OCI-M1 (cell line): ENCODE measurements at regions not wholly inside any gene's neighbourhood (a gene's known extent, or its start where the extent isn't known, plus 50 kb on each side); places are given as distances from the start of the nearest gene placed in this dataset.

ENCODE experiments used
- DNase-seq: peaks from one replicate; lab custom pipeline; 2025; lab: John Stamatoyannopoulos, UW

GRCh38 chr6:145241039-145241438 lies 494.3 kb downstream of the EPM2A start:
- peak; percentile 28 for DNase-seq

DNA sequence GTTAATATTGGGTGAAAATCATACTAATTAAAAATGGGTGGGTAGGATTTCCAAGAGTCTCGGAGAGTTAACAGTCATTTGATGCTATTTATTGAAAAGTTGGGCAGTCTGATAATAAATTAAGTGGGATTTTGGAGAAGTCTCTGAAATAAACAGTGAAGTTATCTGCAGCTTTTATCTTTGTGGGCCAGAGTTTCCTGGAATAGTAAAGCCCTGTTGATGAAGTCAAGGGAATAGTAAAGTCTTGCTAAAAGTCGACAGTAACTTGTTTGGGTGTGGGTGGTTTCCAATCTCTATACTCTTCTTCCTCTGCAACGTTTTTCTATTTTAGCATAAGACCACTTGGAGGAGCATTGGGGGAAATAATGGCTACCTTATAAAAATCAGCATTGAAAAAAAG lies 493.6 kb downstream of the EPM2A start:
- DNase-seq: peak; percentile 61

DNA sequence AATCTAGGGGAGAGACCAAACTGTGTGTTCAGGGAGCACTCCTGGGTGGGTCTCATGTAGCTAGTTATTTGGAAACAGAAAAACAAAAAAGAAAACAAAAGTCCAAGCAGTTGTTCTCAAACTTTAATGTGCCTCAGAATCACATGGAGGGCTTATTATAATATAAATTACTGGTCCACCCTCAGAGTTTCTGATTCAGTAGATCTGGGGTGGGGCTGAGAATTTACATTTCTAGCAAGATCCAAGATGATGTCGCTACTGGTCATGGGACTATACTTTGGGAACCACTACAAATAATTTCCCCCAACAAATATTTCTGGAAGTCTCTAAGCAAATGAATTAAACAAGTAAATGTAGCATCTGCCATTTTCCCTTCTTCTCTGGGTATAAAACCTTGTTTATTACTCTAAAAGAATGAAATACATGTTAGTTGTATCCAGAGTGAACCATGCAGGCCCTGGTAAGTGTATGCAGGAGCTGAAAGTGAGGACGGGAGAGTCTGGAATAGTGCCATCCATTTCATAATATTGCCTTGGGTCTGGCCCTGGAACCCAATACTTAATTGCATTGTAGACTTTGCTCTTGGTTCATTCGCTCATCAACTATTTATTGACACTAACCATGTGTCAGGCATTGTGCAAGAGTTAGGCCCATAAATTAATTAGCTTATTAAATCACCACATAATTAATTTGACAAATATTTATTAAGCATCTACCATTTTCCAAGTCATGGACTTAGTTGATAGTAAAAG lies 490.8 kb downstream of the EPM2A start:
- no peak for DNase-seq

- no peak for DNase-seq
Observed at GRCh38 chr6:145245119-145245518, 490.2 kb downstream of the EPM2A start.

- DNase-seq: peak; percentile 66
Observed at GRCh38 chr6:145247692-145248419, 487.5 kb downstream of the EPM2A start.

- DNase-seq: no peak
Observed at GRCh38 chr6:145250436-145250835, 484.9 kb downstream of the EPM2A start.

- DNase-seq: no peak
Observed at GRCh38 chr6:145252737-145253136, 482.6 kb downstream of the EPM2A start.

GRCh38 chr6:145254649-145255401 lies 480.5 kb downstream of the EPM2A start:
- DNase-seq: no peak

DNA sequence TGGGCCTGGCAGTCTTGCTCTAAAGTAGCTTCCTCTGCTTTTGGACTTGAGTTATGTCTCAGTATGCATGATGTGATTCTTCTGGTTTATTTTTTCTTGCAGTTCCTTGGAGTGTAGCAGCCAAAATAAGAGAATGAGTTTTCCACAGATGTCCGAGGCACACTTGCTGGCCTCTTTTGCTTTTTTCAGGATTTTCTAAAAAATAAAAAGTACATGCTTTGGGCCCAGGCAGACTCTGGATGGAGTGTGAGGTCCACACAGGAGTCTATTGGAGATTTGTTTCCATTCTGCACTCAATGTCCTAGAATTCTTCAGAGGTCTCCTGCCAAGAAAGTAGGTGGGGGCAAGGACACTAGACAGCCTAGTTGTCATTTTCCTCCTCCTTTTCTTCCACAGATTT lies 477.6 kb downstream of the EPM2A start:
- DNase-seq: no peak

GRCh38 chr6:145258122-145258521 lies 477.2 kb downstream of the EPM2A start:
- DNase-seq: no peak

DNA sequence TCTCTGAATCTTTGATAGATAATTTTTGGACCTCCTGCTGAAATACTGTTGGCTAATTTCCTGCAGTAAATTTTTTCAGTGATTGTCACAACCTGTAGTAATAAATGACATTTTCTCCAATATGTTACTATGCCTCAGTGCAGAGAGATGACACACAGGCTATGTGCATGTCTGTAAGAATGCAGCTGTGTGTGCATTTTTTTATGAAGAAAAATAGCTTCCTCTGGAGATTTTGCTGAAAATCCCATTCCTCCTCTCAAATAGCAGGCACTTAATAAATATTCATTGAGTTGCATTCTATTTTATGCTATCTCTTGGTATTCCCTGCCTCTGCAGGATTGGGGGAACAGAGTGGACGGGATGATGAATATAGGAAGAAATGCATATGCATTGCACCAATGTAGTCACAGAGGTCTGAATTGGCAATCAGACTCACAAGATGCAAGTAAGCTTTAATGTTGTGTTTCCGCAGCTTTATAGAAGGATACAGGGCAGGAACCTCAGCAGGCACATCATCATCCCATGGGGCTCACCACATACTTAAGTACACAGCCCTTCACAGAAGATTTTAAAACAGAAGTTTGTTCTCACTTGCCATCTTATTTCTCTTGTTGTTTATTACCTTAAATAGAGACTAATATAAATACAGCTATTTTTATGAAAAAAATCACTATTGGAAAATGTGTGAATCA lies 474.7 kb downstream of the EPM2A start:
- DNase-seq: no peak

- no peak for DNase-seq
Observed at GRCh38 chr6:145261758-145262157, 473.6 kb downstream of the EPM2A start.

DNA sequence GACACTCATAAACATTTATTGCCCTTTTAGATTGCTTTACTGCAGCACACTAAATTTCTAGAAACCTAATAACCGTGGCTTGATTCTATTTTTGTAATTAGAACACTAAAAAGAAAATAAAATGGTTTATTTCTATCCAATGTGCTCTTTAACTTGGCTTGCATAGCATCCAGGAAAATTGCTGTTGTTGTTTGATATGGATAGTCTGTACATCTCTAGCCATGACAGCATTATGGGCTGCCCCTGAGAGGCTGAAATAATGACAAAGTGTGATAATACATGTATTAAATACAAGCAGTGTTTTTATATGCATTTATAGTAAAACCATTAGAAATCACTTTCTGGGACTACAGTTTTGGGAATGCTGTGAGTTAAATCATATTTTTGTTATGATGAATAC lies 472.5 kb downstream of the EPM2A start:
- DNase-seq: no peak

- no peak for DNase-seq
Observed at GRCh38 chr6:145263778-145264211, 471.5 kb downstream of the EPM2A start.

DNA sequence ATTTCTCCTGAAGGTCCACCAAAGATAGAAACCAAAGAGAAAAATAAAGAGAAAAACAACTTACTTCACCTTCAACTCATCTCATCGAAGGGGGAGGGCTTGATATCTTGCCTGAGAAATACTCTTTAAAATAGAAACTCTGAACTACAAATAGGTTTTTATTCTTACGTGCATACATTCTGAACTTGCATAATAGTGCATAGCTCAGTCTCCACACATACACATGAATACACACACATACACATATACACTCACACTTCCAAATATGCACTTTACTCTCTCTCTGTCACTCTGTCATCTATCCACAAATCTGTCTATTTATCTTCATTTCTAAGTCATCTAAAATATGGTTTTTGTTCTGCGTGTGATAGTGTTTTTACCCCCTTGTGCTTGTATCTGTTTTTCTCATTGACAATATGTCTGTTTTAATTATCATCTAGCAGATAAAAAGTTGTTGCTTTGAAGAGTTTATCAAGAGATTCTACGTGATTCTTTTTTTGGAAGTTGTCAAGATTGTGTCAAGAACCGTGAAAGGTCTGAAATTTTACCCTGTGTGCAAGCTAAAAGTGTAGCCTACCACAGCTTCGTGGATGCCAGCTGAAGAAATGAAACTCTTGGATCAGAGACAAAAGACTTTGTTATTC lies 468.8 kb downstream of the EPM2A start:
- no peak for DNase-seq

DNA sequence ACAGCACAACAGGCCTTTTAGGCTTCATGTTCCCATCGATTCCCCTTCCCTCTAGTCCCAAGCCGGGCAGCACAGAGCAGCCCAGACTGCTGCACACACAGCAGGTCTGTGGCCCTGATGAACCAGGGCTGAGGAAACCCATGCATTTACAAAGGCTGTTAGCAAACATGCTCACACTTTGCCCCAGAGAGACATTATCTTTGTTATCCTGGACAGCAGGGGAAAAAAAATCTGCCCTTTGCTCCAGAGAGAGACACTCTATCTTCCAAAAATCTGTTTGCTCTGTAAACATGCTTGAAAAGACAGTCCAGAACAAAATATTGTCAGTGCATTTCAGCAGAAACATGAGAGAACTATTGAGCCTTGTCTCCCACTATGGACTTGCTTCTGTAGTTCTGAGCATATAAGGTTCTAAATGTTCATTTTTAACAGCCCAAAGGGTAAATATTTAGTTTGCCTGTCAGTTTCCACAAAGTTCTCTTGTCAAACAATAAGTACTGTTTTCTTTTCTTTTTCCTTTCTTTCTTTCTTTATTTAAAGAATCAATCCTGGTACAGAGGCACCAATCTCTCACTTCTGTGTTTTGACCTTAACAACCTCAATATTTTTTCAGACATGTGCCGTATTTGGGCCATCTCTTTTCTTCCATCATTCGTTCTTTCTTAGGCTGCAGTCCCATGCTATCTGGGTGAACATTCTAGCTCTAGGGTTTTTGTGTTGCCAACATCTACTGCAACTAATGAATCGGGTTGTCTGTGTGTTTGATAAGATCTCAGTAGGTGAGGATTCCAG lies 468.0 kb downstream of the EPM2A start:
- DNase-seq: no peak

DNA sequence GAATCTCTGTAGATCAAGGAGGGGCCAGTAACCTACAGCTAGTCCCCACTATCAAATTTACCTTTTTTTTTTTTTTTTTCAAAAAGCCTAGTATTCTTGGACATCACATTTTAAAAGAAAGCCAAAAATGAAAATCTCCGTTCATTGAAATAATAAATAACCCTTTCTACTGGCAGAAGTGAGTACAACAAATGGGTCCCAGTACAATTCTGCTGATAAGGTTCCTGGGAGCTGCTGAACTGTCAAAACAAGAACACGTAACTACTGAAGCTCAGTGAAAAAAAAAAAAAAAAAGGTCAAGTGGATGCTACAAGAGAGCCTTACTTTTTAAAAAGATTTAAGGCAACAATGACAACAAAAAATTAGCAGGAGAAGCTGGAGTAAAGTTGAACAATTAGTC lies 464.9 kb downstream of the EPM2A start:
- no peak for DNase-seq

DNA sequence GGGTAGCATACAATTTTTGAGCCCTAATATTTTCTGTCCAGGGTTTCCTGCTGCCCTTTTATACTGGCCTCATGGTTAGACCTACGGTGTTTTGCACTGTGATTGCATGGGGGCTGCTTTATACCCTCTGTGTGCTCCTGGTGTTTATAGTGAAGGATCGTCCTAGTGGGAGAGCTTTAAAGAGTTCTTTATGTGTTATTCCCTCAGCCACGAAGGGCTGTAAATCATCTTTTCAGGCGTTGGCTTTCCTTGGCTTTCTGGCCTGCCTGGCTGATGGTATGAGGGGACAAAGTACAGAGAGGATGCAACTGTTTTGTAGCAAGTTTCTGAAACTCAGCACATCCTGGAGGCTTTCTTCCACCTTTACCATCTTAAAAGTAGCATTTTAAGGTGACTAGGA lies 464.3 kb downstream of the EPM2A start:
- DNase-seq: no peak

DNA sequence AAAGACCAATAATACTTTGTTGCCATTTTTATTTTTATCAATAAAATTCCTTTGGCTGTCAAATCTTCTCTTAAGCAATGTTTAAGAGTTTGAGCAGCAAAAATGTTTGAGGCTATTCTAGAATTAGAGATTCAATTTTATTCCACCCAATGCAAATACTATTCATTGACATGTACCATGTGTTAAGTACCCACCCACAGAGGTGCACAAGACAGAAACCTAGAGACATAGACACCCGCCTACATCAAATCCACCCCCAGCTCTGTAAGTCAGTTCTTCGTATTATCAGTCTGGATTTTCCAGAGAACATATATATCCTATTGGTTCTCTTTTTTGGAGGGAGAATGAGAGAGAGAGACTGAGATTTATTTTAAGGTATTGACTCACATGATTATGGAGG lies 463.7 kb downstream of the EPM2A start:
- DNase-seq: no peak

DNA sequence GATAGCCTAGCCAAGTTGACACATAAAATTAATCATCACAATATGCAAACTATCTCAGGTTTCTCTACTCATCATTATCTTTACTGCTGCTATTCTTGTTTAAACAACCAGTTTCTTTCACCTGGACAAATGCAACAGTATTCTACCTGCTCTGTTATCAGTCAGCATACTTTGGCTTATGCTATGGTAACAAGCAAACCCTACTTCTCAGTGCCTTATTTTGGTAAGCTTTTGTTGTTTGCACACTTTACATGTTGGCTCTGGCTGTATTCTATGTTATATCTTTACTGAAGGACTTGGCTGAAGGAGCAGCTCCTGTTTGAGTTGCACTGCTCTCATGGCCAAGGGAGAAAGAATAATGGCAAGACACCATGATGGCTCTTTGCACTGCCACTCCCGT lies 463.1 kb downstream of the EPM2A start:
- no peak for DNase-seq

DNA sequence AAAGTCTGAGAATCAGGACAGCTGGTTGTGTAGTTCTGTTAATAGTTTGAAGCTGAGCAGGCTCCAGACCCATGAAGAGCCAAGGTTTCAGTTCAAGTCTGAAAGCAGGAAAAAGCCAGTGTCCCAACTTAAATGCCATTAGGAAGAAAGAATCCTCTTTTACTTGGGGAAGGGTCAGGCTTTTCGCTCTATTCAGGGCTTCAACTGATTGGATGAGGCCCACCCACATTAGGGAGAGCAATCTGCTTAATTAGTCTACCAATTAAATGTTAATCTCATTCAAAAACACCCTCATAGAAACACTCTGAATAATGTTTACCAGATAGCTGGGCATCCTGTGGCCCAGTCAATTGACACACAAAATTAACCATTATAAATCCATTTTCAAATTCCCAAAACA lies 462.2 kb downstream of the EPM2A start:
- DNase-seq: no peak
